Suprapubic skin (tissue), 4 donors: ENCODE measurements at regions not wholly inside any gene's neighbourhood (a gene's known extent, or its start where the extent isn't known, plus 50 kb on each side); places are given as distances from the start of the nearest gene placed in this dataset.

Source experiments
- EP300 ChIP-seq: sonication (generic); formaldehyde crosslinking; IDR thresholded peaks from one replicate; pipeline ENCODE4 v1.6.1; 2017; ENCODE audit warnings: antibody characterized with exemption
- POLR2A ChIP-seq, 2 donors: fragments of 450-650 bp; IDR thresholded peaks; one replicate each; pipeline ENCODE4 v1.6.1; 2017; ENCODE audit warnings: antibody characterized with exemption in 2 of 2, mild to moderate bottlenecking in 2 of 2, moderate library complexity in 2 of 2
- POLR2AphosphoS5 ChIP-seq, 3 donors: sonication (generic); formaldehyde crosslinking; IDR thresholded peaks; one replicate each; pipeline ENCODE4 v1.6.1; 2017; ENCODE audit warnings: antibody characterized with exemption in 3 of 3
- TF ChIP-seq, protein P1 (sequence below), 2 donors: fragments of 200-600 bp in 1 of 2; fragments of 450-650 bp in 1 of 2; sonication (generic) in 1 of 2; IDR thresholded peaks; one replicate each; pipeline ENCODE4 v1.5.1; 2016 to 2019; ENCODE audit warnings: antibody characterized with exemption in 2 of 2, mild to moderate bottlenecking in 1 of 2, moderate library complexity in 1 of 2

- TF ChIP-seq, protein P1, sequence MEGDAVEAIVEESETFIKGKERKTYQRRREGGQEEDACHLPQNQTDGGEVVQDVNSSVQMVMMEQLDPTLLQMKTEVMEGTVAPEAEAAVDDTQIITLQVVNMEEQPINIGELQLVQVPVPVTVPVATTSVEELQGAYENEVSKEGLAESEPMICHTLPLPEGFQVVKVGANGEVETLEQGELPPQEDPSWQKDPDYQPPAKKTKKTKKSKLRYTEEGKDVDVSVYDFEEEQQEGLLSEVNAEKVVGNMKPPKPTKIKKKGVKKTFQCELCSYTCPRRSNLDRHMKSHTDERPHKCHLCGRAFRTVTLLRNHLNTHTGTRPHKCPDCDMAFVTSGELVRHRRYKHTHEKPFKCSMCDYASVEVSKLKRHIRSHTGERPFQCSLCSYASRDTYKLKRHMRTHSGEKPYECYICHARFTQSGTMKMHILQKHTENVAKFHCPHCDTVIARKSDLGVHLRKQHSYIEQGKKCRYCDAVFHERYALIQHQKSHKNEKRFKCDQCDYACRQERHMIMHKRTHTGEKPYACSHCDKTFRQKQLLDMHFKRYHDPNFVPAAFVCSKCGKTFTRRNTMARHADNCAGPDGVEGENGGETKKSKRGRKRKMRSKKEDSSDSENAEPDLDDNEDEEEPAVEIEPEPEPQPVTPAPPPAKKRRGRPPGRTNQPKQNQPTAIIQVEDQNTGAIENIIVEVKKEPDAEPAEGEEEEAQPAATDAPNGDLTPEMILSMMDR (IDR thresholded peaks at IDR 0.05), result no peak
- TF ChIP-seq EP300 (no peak), POLR2A (IDR thresholded peaks at IDR 0.05) (no peak), POLR2AphosphoS5 (IDR thresholded peaks at IDR 0.05) (no peak)
Measured at GRCh38 chr20:57902473-57902872, 192.7 kb upstream of the PMEPA1 start.
